ENCODE measurements at regions not wholly inside any gene's neighbourhood (a gene's known extent, or its start where the extent isn't known, plus 50 kb on each side); places are given as distances from the start of the nearest gene placed in this dataset.

GRCh38 chr2:35708411-35708923 lies 647.1 kb upstream of the CRIM1 start:
- TF ChIP-seq POLR2AphosphoS5 (IDR thresholded peaks at IDR 0.05), result no peak
- TF ChIP-seq CTCF (IDR thresholded peaks at IDR 0.05; ENCODE audit: poor library complexity, severe bottlenecking), result no peak
- TF ChIP-seq SMC3 (conservative IDR thresholded peaks at IDR 0.05; ENCODE audit: poor library complexity), result no peak
- TF ChIP-seq, protein P1, sequence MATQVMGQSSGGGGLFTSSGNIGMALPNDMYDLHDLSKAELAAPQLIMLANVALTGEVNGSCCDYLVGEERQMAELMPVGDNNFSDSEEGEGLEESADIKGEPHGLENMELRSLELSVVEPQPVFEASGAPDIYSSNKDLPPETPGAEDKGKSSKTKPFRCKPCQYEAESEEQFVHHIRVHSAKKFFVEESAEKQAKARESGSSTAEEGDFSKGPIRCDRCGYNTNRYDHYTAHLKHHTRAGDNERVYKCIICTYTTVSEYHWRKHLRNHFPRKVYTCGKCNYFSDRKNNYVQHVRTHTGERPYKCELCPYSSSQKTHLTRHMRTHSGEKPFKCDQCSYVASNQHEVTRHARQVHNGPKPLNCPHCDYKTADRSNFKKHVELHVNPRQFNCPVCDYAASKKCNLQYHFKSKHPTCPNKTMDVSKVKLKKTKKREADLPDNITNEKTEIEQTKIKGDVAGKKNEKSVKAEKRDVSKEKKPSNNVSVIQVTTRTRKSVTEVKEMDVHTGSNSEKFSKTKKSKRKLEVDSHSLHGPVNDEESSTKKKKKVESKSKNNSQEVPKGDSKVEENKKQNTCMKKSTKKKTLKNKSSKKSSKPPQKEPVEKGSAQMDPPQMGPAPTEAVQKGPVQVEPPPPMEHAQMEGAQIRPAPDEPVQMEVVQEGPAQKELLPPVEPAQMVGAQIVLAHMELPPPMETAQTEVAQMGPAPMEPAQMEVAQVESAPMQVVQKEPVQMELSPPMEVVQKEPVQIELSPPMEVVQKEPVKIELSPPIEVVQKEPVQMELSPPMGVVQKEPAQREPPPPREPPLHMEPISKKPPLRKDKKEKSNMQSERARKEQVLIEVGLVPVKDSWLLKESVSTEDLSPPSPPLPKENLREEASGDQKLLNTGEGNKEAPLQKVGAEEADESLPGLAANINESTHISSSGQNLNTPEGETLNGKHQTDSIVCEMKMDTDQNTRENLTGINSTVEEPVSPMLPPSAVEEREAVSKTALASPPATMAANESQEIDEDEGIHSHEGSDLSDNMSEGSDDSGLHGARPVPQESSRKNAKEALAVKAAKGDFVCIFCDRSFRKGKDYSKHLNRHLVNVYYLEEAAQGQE (IDR thresholded peaks at IDR 0.05; ENCODE audit: borderline replicate concordance), result no peak
- no peak for TF ChIP-seq RAD21 (conservative IDR thresholded peaks at IDR 0.05)
- TF ChIP-seq EZH2 (IDR thresholded peaks at IDR 0.05; ENCODE audit: borderline replicate concordance, insufficient read depth, low read length, poor library complexity, severe bottlenecking), result no peak
- TF ChIP-seq EP300 (conservative IDR thresholded peaks at IDR 0.05; ENCODE audit: poor library complexity, severe bottlenecking), result no peak
